ENCODE measurements at regions not wholly inside any gene's neighbourhood (a gene's known extent, or its start where the extent isn't known, plus 50 kb on each side); places are given as distances from the start of the nearest gene placed in this dataset.

DNA sequence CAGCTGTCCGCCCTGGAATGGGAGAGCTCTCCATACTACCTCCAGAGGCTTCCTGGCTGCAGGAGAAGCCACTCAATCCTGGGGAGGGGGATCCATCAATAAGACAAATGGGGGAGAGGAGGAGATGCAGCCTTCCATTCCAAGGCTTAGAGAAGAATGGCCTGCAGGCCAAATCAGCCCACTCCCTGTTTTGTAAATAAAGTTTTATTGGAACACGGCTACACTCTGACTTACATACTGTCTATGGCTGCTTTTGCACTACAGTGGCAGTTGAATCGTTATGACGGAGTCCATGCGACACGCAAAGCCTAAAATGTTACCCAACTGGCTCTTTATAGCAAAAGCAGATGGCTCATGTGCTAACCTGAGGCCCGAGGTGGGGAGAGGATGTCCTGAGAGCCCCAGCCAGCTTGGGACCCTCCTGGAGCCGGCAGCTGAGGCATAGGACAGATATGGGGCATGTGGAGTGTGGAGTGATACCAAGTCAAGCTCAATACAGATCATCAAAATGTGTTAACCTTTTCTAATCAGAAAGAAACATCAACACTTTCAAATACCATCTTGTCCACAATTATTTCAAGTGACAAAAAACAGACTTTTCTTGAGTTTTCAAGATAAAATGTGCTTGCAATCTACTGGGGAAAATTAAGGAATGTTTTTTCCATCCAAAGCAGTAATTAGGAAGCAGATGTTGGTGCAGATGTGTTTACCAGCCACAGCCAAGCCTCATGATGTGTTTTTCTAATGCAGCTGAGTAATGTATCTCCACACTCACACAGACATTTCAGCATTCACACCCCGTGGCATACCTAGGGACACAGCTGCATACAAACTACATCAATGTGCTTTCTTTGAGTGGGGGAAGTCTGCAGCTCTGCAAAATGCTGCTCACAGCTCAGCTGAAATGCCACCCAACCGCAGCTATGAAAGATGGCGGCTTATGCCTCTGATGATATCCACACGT, 181.6 kb downstream of the SHANK2 start:
- no peak for DNase-seq

DNA sequence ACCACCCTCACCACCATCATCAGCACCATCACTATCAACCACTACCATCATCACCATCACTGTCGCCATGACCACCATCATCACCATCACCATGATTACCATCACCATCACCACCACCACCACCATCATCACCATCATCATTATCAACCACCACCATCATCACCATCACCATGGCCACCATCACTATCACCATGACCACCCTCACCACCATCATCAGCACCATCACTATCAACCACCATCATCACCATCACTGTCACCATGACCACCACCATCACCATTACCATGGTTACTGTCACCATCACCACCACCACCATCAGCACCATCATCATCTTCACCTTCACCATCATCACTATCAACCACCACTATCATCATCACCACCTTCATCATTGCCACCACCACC, 183.4 kb downstream of the SHANK2 start:
- DNase-seq = no peak

DNA sequence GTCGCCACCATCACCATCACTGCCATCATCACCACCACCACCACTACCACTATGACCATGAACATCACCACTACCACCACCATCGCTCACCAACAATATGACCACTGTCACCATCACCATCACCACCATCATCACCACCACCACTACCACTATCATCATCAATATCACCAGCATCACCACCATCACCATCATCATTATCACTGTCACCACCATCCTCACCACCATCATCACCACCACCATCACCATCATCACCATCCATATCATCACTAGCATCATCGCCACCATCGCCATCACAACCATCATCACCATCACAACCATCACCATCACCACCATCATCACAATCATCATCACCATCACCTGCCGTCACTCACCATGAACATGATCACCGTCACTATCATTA, 184.6 kb downstream of the SHANK2 start:
- DNase-seq = no peak

DNA sequence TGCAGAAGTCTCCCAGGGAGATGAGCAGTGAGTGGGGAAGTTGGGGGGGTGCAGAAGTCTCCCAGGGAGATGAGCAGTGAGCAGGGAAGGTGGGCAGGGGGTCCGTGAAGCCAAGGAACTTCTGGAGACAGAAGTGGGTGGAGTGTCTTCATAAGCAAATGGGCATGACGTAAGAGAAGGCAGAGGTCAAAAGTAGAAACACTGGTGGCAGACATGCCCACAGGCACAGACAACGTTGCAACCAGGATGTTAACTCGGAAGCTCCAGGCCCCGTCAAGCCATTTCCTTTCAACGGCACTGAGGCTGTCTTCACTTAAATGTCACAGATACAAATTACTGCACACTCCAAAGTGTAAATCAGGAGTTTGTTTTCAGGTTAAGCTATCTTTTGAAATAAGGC, 186.1 kb downstream of the SHANK2 start:
- DNase-seq = no peak

DNA sequence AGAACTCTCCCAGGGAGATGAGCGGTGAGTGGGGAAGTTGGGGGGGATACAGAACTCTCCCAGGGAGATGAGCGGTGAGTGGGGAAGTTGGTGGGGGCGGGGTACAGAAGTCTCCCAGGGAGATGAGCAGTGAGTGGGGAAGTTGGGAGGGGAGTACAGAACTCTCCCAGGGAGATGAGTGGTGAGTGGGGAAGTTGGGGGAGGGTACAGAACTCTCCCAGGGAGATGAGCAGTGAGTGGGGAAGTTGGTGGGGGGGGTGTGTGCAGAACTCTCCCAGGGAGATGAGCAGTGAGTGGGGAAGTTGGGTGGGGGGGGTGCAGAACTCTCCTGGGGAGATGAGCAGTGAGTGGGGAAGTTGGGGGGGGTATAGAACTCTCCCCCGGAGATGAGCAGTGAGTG, 186.5 kb downstream of the SHANK2 start:
- no peak for DNase-seq

DNA sequence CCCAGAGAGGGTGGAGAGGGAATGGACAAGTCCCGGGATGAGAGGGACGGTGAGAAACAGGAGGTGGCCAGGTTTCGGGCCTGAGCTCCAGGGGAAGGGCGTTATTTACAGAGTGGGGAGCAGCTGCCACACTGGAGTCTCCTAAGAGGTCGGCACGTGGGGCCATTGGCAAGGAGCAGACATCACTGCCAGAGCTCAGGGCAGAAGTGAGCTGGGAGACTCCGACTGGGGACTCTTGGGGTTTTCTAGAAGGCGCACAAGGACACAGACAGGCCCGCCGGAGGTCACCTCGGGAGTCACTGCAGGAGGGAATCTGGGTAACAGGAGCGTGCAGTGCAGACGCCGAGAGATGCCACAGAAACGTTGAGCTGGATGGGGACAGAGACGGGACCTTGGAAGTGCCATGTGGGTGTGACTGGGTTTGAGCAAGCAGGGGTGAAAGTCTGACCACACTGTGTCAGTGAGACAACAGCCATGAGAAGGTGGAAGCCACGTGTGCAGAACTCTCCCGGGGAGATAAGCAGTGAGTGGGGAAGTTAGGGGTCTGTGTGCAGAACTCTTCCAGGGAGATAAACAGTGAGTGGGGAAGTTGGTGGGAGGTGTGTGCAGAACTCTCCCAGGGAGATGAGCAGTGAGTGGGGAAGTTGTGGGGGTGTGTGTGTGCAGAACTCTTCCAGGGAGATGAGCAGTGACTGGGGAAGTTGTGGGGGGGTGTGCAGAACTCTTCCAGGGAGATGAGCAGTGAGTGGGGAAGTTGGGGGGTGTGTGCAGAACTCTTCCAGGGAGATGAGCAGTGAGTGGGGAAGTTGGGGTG, 187.5 kb downstream of the SHANK2 start:
- no peak for DNase-seq

DNA sequence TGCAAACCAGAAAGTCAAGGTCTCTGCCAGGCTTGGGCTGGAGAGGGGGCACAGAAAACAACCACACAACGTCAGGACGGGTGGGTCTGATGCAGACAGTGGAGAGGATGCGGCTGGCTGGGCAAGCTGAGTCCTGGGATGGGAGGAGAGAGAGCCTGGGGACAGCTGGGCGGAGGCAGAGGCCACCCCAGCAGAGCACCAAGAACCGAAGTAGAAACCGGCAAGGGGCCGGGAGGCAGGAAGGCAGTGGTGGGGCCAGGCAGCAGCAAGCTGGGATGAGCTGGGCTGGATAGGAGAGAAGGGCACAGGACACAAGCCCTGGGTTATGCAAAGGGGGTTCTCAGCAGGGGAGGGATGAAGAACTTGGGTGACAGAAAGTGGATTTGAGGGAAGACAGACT, 188.2 kb downstream of the SHANK2 start:
- DNase-seq = no peak

DNA sequence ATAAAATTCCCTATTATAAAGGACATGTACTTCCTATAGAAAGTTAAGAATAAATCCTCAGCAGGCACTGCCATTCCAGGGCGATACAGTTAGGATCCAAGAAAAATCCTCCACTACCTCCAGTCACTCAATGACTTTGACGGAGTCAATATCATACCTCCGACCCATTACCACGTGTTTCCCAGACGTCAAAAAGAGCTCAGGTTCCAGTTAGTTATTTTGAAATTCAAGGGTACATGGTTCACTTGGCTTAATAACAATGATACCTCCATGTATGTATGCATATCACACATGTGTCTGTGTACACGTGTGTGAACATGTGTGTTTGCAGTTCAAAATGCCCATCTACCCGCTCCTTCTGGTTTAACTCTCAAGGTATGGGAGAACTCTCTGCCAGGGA, 189.2 kb downstream of the SHANK2 start:
- no peak for DNase-seq

DNA sequence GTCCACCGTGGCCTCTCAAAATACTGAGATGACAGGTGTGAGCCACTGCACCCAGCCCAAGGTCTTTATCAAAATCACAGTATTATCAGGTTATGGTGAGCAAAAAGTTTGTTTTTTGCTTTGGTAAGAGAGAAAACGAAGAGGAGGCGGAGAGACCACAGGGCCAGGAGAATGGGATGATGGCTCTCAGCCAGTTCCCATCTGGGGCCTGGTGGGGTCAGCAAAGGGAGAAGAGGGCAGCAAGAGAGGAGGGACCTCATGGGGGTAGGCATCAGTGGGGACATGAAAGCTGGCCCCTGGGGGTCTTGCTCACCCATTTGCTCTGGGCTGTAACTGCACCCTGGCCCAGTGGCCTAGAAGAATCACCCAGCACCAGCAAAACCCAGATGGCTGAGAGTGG, 190.2 kb downstream of the SHANK2 start:
- no peak for DNase-seq

DNA sequence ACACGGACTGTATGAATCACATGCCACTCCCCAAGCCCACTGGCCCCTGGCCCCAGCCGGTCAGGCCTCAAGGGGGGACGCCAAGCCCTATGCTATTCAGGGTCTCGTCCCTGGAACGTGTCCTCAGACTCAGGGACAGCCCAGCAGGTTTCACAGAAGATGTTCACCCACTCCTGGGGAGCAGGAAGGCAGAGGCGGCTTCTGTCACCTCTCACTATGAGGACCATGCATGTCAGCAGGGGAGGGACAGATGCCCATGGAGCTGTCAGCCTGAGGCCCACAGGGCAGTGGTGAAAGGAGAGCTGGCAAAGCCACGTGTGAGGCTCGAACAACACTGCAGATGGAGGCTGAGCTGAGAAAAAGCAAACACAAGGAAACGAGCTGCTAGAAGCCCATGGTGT, 192.0 kb downstream of the SHANK2 start:
- DNase-seq = no peak

DNA sequence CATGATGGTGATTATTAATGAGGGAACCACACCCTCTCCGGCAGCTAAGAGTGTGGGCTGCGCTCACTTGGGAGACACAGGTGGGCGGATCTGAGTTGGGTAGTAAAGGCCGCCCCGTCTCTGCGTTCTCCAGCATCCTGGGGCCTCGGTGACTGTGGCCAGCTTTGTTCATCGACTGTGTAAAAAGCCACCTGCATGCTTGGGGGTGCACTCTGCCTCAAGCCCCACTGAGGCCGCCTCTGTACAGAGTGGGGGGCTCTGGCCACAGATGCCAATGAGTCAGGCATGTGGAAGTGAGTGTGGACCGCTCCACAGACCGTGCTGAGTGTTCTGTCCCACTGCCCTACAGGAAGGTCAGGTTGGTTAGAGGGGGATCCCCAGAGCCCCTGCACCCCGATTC, 192.7 kb downstream of the SHANK2 start:
- DNase-seq = no peak

DNA sequence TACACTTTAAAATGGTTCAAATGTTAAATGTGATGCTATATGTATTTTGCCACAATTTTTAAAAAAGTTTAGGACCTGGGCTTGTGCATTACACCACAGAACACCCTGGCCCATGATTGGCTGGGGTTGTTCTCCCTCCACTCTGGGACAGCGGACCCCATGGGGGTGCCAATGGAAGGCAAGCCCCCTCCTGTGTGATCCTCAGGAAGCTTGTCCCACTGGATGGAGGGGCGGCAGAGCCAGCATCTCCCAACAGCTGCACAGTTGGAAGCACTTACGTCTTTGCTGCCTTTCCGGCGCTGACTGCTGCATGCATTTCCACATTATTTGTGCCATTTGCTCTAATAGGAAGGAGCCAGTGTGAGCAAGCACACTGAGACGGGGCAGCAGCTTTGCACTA, 196.5 kb downstream of the SHANK2 start:
- DNase-seq = no peak

Data from T-helper 1 cell (primary cell).